ENCODE measurements at regions not wholly inside any gene's neighbourhood (a gene's known extent, or its start where the extent isn't known, plus 50 kb on each side); places are given as distances from the start of the nearest gene placed in this dataset.

DNA sequence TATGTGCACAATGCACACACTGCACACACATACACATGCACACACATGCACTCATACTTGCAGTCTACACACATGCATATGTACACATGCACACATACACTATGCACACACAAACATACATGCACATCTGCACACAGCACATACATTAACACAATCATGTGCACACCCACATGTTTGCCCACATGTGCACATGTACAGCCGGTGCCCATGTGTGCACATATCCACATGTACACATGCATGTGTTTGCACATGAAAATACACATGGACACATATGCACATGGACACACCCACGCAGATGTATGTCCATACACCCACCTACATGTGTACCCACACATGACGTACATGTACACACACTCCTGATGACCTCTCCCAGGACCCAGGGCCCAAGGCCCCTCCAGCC lies 105.1 kb upstream of the ACTRT2 start:
- Histone ChIP-seq H3K4me3 (ENCODE audit: low read depth, low read length, poor library complexity, severe bottlenecking) (no peak overlapping the region), H3K27me3 (replicated peaks; ENCODE audit: insufficient read depth, low read depth, low read length, poor library complexity) (no peaks in the 10 kb centered on the region), H3K4me1 (ENCODE audit: insufficient read depth, low read length, poor library complexity, severe bottlenecking) (no peaks in the 10 kb centered on the region), H3K9me3 (ENCODE audit: low read depth, low read length, poor library complexity, severe bottlenecking) (peaks cover 7% of the 10 kb centered on the region), H3K36me3 (ENCODE audit: insufficient read depth, low read length, poor library complexity, severe bottlenecking) (no peaks in the 10 kb centered on the region), H3K27ac (ENCODE audit: low read depth, low read length, poor library complexity, severe bottlenecking) (no peak overlapping the region)
- intact Hi-C loops (cut with micrococcal nuclease; ENCODE audit: unreplicated experiment) = no loop called here
- no peak for TF ChIP-seq EZH2 (IDR thresholded peaks at IDR 0.05; ENCODE audit: borderline replicate concordance, low read depth, low read length, poor library complexity, severe bottlenecking)
- TF ChIP-seq, protein P1, sequence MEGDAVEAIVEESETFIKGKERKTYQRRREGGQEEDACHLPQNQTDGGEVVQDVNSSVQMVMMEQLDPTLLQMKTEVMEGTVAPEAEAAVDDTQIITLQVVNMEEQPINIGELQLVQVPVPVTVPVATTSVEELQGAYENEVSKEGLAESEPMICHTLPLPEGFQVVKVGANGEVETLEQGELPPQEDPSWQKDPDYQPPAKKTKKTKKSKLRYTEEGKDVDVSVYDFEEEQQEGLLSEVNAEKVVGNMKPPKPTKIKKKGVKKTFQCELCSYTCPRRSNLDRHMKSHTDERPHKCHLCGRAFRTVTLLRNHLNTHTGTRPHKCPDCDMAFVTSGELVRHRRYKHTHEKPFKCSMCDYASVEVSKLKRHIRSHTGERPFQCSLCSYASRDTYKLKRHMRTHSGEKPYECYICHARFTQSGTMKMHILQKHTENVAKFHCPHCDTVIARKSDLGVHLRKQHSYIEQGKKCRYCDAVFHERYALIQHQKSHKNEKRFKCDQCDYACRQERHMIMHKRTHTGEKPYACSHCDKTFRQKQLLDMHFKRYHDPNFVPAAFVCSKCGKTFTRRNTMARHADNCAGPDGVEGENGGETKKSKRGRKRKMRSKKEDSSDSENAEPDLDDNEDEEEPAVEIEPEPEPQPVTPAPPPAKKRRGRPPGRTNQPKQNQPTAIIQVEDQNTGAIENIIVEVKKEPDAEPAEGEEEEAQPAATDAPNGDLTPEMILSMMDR (conservative IDR thresholded peaks at IDR 0.05; ENCODE audit: low read depth, low read length) = no peak
- no peak for DNase-seq (ENCODE audit: low spot score)
- CTCF ChIA-PET = no interaction called here
- POLR2A ChIA-PET (ENCODE audit: low non-redundant PET) = no interaction called here
- no TSS peak for BruUV-seq (replicated peaks)

DNA sequence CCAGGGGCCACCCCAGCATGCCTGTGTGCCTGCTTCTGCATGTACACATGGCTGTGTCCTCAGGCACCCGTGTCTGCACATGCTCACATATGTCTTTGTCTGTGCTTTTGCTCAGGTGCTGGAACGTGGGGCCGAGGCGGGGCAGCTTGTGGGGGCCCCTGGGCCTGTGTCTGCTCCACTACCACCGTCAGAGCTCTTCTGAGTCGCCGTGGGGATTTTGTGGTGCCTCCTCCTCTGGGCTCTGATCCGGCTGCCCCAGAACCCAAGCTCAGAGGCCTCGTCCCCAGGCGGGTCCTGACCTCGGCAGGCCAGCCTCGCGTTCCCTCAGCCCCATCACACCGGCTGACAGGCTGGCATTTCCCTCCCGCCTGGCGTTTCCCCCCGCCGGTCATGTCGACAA lies 104.6 kb upstream of the ACTRT2 start:
- Histone ChIP-seq H3K27me3 (replicated peaks; ENCODE audit: insufficient read depth, low read depth, low read length, poor library complexity) (no peaks in the 10 kb centered on the region), H3K36me3 (ENCODE audit: insufficient read depth, low read length, poor library complexity, severe bottlenecking) (no peaks in the 10 kb centered on the region), H3K4me1 (ENCODE audit: insufficient read depth, low read length, poor library complexity, severe bottlenecking) (no peaks in the 10 kb centered on the region), H3K27ac (ENCODE audit: low read depth, low read length, poor library complexity, severe bottlenecking) (no peak overlapping the region), H3K4me3 (ENCODE audit: low read depth, low read length, poor library complexity, severe bottlenecking) (no peak overlapping the region), H3K9me3 (ENCODE audit: low read depth, low read length, poor library complexity, severe bottlenecking) (peaks cover 7% of the 10 kb centered on the region)
- no peak for DNase-seq (ENCODE audit: low spot score)
- BruUV-seq (replicated peaks) = no TSS peak
- POLR2A ChIA-PET (ENCODE audit: low non-redundant PET) = no interaction called here
- intact Hi-C loops (cut with micrococcal nuclease; ENCODE audit: unreplicated experiment) = no loop called here
- CTCF ChIA-PET = no interaction called here
- TF ChIP-seq EZH2 (IDR thresholded peaks at IDR 0.05; ENCODE audit: borderline replicate concordance, low read depth, low read length, poor library complexity, severe bottlenecking) = no peak
- TF ChIP-seq, protein P1 (conservative IDR thresholded peaks at IDR 0.05; ENCODE audit: low read depth, low read length) = no peak

DNA sequence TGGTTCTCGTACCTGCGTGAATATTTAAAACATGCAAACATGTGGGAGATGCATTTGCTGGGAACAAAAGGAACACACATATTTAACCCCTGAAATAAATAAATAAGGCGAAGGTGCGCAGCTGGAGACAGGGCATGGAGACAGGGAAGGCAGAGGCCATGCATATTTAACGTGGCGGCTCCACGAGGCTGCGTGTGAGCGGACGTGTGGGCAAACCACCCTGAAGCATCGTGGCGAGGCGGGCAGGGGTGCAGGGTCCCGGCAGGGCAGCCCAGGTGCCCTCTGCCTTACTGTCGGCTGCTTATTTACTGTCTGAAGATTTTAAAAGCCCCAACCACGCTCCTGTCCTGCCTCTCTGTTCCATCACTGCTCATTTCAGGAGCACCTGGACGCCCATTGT lies 104.0 kb upstream of the ACTRT2 start:
- no peaks in the 10 kb centered on the region for H3K27me3 ChIP-seq (replicated peaks; ENCODE audit: insufficient read depth, low read depth, low read length, poor library complexity)
- ChIA-PET POLR2A (ENCODE audit: low non-redundant PET) (no interaction called here), CTCF (no interaction called here)
- H3K9me3 ChIP-seq (ENCODE audit: low read depth, low read length, poor library complexity, severe bottlenecking) = peaks cover 7% of the 10 kb centered on the region
- BruUV-seq (replicated peaks) = no TSS peak
- no peak overlapping the region for H3K4me3 ChIP-seq (ENCODE audit: low read depth, low read length, poor library complexity, severe bottlenecking)
- intact Hi-C loops (cut with micrococcal nuclease; ENCODE audit: unreplicated experiment) = no loop called here
- no peaks in the 10 kb centered on the region for H3K4me1 ChIP-seq (ENCODE audit: insufficient read depth, low read length, poor library complexity, severe bottlenecking)
- no peak overlapping the region for H3K27ac ChIP-seq (ENCODE audit: low read depth, low read length, poor library complexity, severe bottlenecking)
- no peak for TF ChIP-seq EZH2 (IDR thresholded peaks at IDR 0.05; ENCODE audit: borderline replicate concordance, low read depth, low read length, poor library complexity, severe bottlenecking)
- H3K36me3 ChIP-seq (ENCODE audit: insufficient read depth, low read length, poor library complexity, severe bottlenecking) = no peaks in the 10 kb centered on the region
- DNase-seq (ENCODE audit: low spot score) = no peak

DNA sequence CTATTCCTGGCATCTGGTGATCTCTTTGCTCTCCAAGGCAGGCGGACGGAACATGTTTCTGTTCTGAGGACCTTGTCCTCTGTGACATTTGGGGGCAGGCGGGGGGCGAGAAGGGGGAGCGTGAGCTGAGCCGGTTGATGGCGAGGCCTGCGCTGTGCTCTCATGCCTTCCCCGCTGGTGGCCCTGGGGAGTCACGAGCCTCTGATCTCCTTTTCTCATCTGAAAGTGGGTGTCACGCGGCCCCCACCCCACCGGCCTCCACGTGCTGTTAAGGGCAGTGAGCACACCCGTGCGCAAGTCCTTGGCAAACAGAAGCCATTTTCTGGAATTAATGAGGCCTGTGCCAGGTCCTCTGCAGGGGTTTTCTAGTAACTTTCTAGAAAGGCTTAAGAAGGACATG lies 102.8 kb upstream of the ACTRT2 start:
- BruUV-seq (replicated peaks) = no TSS peak
- H3K27me3 ChIP-seq (replicated peaks; ENCODE audit: insufficient read depth, low read depth, low read length, poor library complexity) = no peaks in the 10 kb centered on the region
- ChIA-PET POLR2A (ENCODE audit: low non-redundant PET) (no interaction called here), CTCF (no interaction called here)
- no peaks in the 10 kb centered on the region for H3K36me3 ChIP-seq (ENCODE audit: insufficient read depth, low read length, poor library complexity, severe bottlenecking)
- H3K9me3 ChIP-seq (ENCODE audit: low read depth, low read length, poor library complexity, severe bottlenecking) = peaks cover 7% of the 10 kb centered on the region
- no peak for DNase-seq (ENCODE audit: low spot score)
- no peak overlapping the region for H3K4me3 ChIP-seq (ENCODE audit: low read depth, low read length, poor library complexity, severe bottlenecking)
- no peaks in the 10 kb centered on the region for H3K4me1 ChIP-seq (ENCODE audit: insufficient read depth, low read length, poor library complexity, severe bottlenecking)
- TF ChIP-seq EZH2 (IDR thresholded peaks at IDR 0.05; ENCODE audit: borderline replicate concordance, low read depth, low read length, poor library complexity, severe bottlenecking) = no peak
- TF ChIP-seq, protein P1 (conservative IDR thresholded peaks at IDR 0.05; ENCODE audit: low read depth, low read length) = no peak
- H3K27ac ChIP-seq (ENCODE audit: low read depth, low read length, poor library complexity, severe bottlenecking) = no peak overlapping the region
- intact Hi-C loops (cut with micrococcal nuclease; ENCODE audit: unreplicated experiment) = no loop called here
